GM12878 (cell line): ENCODE measurements at regions not wholly inside any gene's neighbourhood (a gene's known extent, or its start where the extent isn't known, plus 50 kb on each side); places are given as distances from the start of the nearest gene placed in this dataset.

Experiments
- ATAC-seq: fragments of 200-7000 bp; cut with Tn5 transposase; 3 replicates; pipeline ENCODE4 v1.9.1; 2020; ENCODE audit warnings: mild to moderate bottlenecking, moderate library complexity
- BruUV-seq: library from RNA; stranded (reverse); fragments of 400-500 nt; replicated peaks from 2 replicates; lab custom pipeline; 2021; lab: Mats Ljungman, UMichigan
- CTCF ChIA-PET: fragments of 300-600 bp; sonication (Branson Sonifier 250); formaldehyde crosslinking; extraction: SDS; loops from one replicate; lab custom pipeline; 2021; ENCODE audit warnings: inconsistent platforms; lab: Yijun Ruan, JAX
- POLR2A ChIA-PET: fragments of 350-600 bp; formaldehyde crosslinking; extraction: SDS; loops from one replicate; lab custom pipeline; 2021; ENCODE audit warnings: inconsistent platforms; lab: Charles Lee
- RAD21 ChIA-PET: fragments of 300-600 bp; sonication (Branson Sonifier 250); formaldehyde crosslinking; loops from one replicate; lab custom pipeline; 2023; ENCODE audit warnings: antibody characterized with exemption; ENCODE audit not compliant: unreplicated experiment; lab: Charles Lee
- SMC1A ChIA-PET: fragments of 300-600 bp; sonication (Branson Sonifier 250); formaldehyde crosslinking; loops from one replicate; lab custom pipeline; 2023; ENCODE audit not compliant: unreplicated experiment, uncharacterized antibody; lab: Charles Lee
- DNase-seq: peaks from one replicate; pipeline ENCODE4 v3.0.0-alpha.2; 2011; ENCODE audit warnings: low read depth, low spot score
- FAIRE-seq: peaks from 3 replicates; lab custom pipeline; 2011; peaks lifted over from hg19 to GRCh38; lab: Jason Lieb, UNC
- H2AFZ ChIP-seq: 2 replicates; pipeline ENCODE4 v1.6.0; 2011; ENCODE audit warnings: low read depth, low read length, control low read depth; ENCODE audit not compliant: control insufficient read depth
- H3K27ac ChIP-seq: 2 replicates; pipeline ENCODE4 v1.5.1; 2011; ENCODE audit warnings: control low read depth; ENCODE audit not compliant: control insufficient read depth, insufficient read depth
- H3K27me3 ChIP-seq, 2 experiments: replicated peaks in 1 of 2; 2 replicates each; pipeline versions ENCODE4 v1.6.0 to v1.6.1; 2011; ENCODE audit warnings: low read length in 1 of 2; ENCODE audit not compliant: control insufficient read depth in 2 of 2, insufficient read depth in 2 of 2
- H3K36me3 ChIP-seq, 2 experiments: 2 replicates each; pipeline ENCODE4 v1.5.1; 2011; ENCODE audit warnings: low read length in 1 of 2; ENCODE audit not compliant: control insufficient read depth in 2 of 2, insufficient read depth in 2 of 2
- H3K4me1 ChIP-seq: 2 replicates; pipeline ENCODE4 v1.6.1; 2011; ENCODE audit warnings: mild to moderate bottlenecking, low read length, moderate library complexity, mixed read lengths; ENCODE audit not compliant: control insufficient read depth, insufficient read depth
- H3K4me2 ChIP-seq: 2 replicates; pipeline ENCODE4 v1.6.0; 2011; ENCODE audit warnings: control low read depth; ENCODE audit not compliant: control insufficient read depth, insufficient read depth
- H3K4me3 ChIP-seq: fragments of 200-600 bp; sonication (generic); 2 replicates; pipeline ENCODE4 v1.5.1; 2016
- H3K79me2 ChIP-seq: 2 replicates; pipeline ENCODE4 v1.6.0; 2011; ENCODE audit warnings: low read length; ENCODE audit not compliant: control insufficient read depth, insufficient read depth
- H3K9ac ChIP-seq: 2 replicates; pipeline ENCODE4 v1.8.0; 2011; ENCODE audit warnings: low read length, control low read depth, mixed read lengths; ENCODE audit not compliant: control insufficient read depth, insufficient read depth
- H3K9me3 ChIP-seq: replicated peaks from 3 replicates; pipeline ENCODE4 v1.5.1; 2011; ENCODE audit warnings: mild to moderate bottlenecking, low read length; ENCODE audit not compliant: control insufficient read depth, insufficient read depth
- H4K20me1 ChIP-seq: 2 replicates; pipeline ENCODE4 v1.6.0; 2011; ENCODE audit not compliant: control insufficient read depth, insufficient read depth
- CHD4 ChIP-seq: fragments of 200-600 bp; sonication (generic); IDR thresholded peaks from 2 replicates; pipeline ENCODE4 v1.6.1; 2016; ENCODE audit warnings: mild to moderate bottlenecking
- GABPA ChIP-seq: IDR thresholded peaks from 2 replicates; pipeline ENCODE4 v1.6.1; 2014; ENCODE audit warnings: antibody characterized with exemption, low read depth, mild to moderate bottlenecking, inconsistent platforms
- NR2C2 ChIP-seq: IDR thresholded peaks from 2 replicates; pipeline ENCODE4 v1.6.1; 2011; ENCODE audit warnings: borderline replicate concordance, low read depth; ENCODE audit not compliant: control insufficient read depth, insufficient read length
- RCOR1 ChIP-seq: conservative IDR thresholded peaks from 2 replicates; pipeline ENCODE4 v1.6.1; 2012; ENCODE audit warnings: low read depth, low read length, improper control_type of control experiment
- WGBS: methylation state at CpG from one replicate; pipeline ENCODE4 v1.1.6; 2016; ENCODE audit warnings: low lambda C conversion rate; ENCODE audit not compliant: insufficient replicate concordance, insufficient coverage; ENCODE audit errors: missing lambda C conversion rate; 5-methylcytosine and 5-hydroxymethylcytosine counted together
- in situ Hi-C: fragments of 300-500 bp; cut with MboI; formaldehyde crosslinking; loops from 9 replicates; pipeline ENCODE4 v1.14.3; 2018; ENCODE audit warnings: mixed read lengths
- intact Hi-C: fragments of 100-400 bp; cut with micrococcal nuclease; formaldehyde crosslinking; loops from one replicate; pipeline ENCODE4 v1.14.2; 2022; ENCODE audit not compliant: unreplicated experiment
- TF ChIP-seq, protein P1 (sequence below): IDR thresholded peaks from 2 replicates; pipeline ENCODE4 v1.6.1; 2012; ENCODE audit warnings: low read depth, low read length, improper control_type of control experiment
- TF ChIP-seq, protein P2 (sequence below): fragments of 450-650 bp; IDR thresholded peaks from 2 replicates; pipeline ENCODE4 v1.6.1; 2017; ENCODE audit warnings: mild to moderate bottlenecking, moderate library complexity

DNA sequence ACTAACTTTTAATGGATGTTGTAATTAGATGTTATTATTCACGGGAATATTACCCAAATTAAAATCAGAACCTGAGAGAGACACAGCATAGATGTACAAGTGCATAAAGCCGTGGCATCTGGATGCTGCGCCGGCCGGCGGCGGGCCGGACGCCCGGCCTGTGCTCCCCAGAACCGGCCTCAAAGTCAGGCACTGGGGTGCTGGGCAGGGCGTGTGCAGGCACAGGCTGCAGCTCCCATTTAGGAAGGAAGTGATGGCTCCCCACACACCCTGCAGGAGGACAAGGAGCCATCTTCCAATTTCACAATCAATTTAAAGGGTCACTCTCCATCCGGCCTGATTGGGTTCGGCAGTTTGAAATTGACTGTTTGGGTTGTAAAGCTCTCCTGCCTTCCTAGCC, 367.7 kb upstream of the SALL3 start:
- no peak for ATAC-seq
- no peak for FAIRE-seq
- WGBS = 58% methylated on average over 14 of the region's 14 CpGs
- intact Hi-C loops = no loop called here
- H2AFZ ChIP-seq = no peak overlapping the region
- H4K20me1 ChIP-seq = no peaks in the 10 kb centered on the region
- H3K79me2 ChIP-seq = no peaks in the 10 kb centered on the region
- no peak overlapping the region for H3K27ac ChIP-seq
- no peaks in the 10 kb centered on the region for H3K27me3 ChIP-seq
- H3K4me1 ChIP-seq = no peaks in the 10 kb centered on the region
- BruUV-seq = no TSS peak
- RAD21 ChIA-PET = no interaction called here
- SMC1A ChIA-PET = no interaction called here
- no peak for DNase-seq
- H3K9ac ChIP-seq = no peak overlapping the region
- TF ChIP-seq CHD4 (no peak), RCOR1 (no peak), NR2C2 (no peak), GABPA (no peak)
- TF ChIP-seq, protein P1, sequence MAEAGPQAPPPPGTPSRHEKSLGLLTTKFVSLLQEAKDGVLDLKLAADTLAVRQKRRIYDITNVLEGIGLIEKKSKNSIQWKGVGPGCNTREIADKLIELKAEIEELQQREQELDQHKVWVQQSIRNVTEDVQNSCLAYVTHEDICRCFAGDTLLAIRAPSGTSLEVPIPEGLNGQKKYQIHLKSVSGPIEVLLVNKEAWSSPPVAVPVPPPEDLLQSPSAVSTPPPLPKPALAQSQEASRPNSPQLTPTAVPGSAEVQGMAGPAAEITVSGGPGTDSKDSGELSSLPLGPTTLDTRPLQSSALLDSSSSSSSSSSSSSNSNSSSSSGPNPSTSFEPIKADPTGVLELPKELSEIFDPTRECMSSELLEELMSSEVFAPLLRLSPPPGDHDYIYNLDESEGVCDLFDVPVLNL = no peak
- TF ChIP-seq, protein P2, sequence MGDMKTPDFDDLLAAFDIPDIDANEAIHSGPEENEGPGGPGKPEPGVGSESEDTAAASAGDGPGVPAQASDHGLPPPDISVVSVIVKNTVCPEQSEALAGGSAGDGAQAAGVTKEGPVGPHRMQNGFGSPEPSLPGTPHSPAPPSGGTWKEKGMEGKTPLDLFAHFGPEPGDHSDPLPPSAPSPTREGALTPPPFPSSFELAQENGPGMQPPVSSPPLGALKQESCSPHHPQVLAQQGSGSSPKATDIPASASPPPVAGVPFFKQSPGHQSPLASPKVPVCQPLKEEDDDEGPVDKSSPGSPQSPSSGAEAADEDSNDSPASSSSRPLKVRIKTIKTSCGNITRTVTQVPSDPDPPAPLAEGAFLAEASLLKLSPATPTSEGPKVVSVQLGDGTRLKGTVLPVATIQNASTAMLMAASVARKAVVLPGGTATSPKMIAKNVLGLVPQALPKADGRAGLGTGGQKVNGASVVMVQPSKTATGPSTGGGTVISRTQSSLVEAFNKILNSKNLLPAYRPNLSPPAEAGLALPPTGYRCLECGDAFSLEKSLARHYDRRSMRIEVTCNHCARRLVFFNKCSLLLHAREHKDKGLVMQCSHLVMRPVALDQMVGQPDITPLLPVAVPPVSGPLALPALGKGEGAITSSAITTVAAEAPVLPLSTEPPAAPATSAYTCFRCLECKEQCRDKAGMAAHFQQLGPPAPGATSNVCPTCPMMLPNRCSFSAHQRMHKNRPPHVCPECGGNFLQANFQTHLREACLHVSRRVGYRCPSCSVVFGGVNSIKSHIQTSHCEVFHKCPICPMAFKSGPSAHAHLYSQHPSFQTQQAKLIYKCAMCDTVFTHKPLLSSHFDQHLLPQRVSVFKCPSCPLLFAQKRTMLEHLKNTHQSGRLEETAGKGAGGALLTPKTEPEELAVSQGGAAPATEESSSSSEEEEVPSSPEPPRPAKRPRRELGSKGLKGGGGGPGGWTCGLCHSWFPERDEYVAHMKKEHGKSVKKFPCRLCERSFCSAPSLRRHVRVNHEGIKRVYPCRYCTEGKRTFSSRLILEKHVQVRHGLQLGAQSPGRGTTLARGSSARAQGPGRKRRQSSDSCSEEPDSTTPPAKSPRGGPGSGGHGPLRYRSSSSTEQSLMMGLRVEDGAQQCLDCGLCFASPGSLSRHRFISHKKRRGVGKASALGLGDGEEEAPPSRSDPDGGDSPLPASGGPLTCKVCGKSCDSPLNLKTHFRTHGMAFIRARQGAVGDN = no peak
- CTCF ChIA-PET = no interaction called here
- H3K36me3 ChIP-seq = no peaks in the 10 kb centered on the region
- H3K4me3 ChIP-seq = no peak overlapping the region
- no peak overlapping the region for H3K4me2 ChIP-seq
- POLR2A ChIA-PET = no interaction called here
- in situ Hi-C loops = no loop called here
- H3K9me3 ChIP-seq = no peaks in the 10 kb centered on the region; the same call in 2 of the 3 replicates
